G401 (cell line): ENCODE measurements at regions not wholly inside any gene's neighbourhood (a gene's known extent, or its start where the extent isn't known, plus 50 kb on each side); places are given as distances from the start of the nearest gene placed in this dataset.

Experiments used
- DNase-seq: peaks from one replicate; pipeline ENCODE4 v3.0.0-alpha.2; 2015; ENCODE audit warnings: low spot score
- in situ Hi-C: cut with HindIII; loops from 2 replicates; pipeline ENCODE4 v1.10.0; 2016; ENCODE audit warnings: low sequenced_read_pairs, mixed read lengths

DNA sequence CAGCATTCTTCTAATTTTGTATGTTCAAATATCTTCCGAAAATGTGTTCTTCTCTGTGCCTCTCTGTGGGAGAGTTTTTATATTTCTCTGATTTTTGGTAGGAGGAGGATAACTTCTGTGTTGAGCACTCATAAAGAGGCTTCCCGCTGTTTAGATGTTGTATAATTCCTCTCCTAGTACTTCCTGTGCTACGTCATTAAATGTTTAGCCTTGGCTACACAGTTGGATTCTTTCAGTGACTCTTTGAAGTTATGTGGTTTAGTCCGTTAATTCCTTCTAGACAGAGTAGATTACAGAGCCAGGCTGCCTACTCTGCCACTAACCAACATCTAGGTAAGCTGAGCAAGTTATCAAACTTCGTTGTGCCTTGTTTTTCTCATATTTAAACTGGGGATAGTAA lies 302.6 kb downstream of the OSTF1 start:
- no peak for DNase-seq
- in situ Hi-C loops = no loop called here

DNA sequence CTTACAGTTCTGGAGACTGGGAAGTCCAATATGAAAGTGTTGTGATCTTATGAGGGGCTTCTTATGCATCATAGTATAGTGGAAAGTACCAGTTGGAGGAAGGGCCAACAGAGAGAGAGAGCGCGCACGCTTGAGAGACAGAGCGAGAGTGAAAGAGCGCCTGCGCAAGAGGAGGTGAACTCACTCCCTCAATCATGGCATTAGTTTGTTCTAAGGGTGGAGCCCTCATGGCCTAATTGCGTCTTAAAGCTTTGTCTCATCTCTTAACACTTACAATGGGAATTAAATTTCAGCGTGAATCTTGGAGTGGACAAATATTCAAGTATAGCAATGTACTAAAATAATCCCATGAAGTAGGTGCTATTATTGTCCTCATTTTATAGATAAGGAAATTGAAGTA lies 303.2 kb downstream of the OSTF1 start:
- in situ Hi-C loops = no loop called here
- no peak for DNase-seq

DNA sequence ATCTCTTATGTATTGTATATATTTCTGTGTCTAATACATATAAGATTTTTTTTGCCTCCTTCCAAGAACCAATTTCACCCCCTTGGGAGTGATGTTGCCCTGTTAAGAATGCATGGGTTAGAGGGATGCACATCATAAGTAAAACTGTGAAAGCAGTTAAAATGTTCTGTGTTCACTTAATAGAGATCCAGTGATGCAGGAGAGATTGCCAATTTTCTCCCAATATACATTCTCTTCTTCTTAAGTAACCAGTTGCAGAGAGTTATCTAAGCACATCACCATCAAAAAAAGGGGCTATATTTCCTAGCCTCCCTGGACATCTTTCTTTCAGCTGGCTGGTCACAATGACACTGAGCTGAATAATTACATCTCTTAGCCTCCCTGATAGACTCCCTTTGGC lies 307.0 kb downstream of the OSTF1 start:
- in situ Hi-C loops = no loop called here

DNA sequence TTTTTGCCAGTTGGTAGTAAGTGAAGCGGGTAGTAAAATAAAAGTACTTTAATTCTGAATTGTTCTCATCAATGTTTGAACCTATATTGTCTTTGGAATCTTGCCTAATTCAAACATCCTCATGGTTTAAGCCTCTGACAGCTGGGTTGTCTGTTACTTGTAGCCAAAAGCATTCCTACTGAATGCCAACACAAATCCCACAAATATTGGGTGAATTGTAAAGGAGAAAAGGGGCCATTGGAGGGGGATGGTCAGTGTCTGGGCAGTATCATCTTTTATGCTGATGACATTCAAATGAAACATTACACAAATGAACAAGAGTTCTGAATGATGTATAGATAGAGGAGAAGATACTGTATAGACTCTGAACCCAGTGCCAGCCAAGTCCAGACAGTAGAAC lies 309.5 kb downstream of the OSTF1 start:
- no peak for DNase-seq
- in situ Hi-C loops = no loop called here

More for the DNA sequence above, 307.0 kb downstream of the OSTF1 start:
- no peak for DNase-seq

DNA sequence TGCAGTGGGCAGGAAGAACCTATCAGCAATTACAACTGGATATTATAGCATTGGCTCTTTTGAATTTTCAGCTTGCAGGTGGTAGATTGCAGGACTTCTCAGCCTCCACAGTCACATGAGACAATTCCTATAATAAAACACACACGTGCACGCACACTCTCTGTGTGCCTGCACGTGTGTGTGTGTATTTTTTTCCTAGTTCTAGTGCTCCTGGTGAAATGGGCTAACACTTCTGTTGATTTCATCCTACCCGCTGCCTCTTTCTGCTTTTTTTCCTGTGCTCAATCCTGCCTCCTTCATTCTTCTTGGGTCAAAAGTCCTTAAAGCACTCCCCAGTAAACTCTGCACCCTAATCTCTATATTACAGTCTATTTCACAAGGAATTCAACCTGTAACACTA lies 320.1 kb downstream of the OSTF1 start:
- in situ Hi-C loops = no loop called here
- no peak for DNase-seq

DNA sequence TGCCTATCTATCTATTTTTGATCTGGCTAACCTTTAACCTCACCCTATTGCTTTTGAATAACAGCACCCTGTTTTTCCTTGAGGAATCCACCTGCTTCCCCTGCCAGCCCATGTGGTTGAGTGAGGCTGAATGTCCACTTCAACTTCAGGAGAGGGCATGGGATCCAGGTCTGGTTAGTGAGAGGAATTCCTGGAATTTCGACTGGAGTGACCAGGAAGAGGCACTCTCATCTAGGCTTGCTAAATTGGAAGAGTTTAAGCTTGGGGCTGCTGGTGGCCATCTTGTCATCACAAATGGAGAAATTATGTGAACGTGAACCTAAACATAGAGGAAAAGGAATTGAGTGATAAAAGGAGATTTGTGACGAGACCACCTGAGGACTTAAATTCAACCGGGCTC lies 322.1 kb downstream of the OSTF1 start:
- DNase-seq = no peak
- in situ Hi-C loops = no loop called here

DNA sequence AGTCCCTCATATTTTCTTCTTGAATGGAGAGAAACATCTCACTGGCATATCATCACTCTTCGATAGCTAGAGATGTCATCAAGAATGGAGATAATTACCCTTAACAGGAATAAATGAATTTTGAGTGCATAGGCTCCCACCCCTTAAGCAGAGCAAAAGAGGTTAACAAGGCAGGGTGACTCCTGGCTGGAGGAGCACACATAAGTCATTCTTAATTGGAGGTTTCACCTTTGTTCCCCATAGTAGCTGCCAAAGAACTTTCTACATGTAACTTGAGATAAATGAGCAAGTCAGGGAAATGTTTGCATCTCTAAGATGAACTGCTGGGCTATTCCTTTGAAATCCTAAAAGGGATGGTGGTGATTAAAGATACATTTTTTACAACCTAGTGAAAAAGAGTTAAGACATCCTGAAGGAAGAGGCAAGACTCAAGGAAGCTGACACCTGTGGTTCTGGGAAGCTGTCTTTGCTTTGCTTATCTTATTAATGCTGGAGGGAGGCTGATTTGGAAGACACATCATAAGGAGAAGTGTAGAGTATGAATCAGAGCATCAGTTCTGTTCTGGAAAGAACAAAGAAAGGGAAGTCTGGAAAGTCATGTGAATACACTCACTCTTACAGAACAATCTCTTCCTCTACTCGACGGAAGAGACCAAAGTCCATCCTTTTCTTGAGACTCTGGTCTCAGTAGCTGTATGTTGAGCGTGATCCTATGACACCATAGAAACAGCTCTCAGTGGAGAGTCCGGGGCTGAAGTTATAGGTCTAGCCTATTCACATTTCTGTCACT lies 326.3 kb downstream of the OSTF1 start:
- in situ Hi-C loops = no loop called here
- DNase-seq = no peak

DNA sequence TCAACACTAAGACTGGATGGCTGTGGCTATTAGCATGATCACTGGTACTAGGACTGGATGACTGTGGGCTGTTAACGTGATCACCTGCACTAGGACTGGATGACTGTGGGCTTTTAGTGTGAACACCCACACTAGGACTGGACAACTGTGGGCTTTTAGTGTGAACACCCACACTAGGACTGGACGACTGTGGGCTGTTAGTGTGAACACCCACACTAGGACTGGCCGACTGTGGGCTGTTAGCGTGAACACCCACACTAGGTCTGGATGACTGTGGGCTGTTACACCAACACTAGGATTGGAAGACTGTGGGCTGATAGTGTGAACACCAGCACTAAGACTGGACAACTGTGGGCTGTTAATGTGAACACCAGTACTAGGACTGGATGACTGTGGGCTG lies 329.2 kb downstream of the OSTF1 start:
- no peak for DNase-seq
- in situ Hi-C loops = no loop called here

DNA sequence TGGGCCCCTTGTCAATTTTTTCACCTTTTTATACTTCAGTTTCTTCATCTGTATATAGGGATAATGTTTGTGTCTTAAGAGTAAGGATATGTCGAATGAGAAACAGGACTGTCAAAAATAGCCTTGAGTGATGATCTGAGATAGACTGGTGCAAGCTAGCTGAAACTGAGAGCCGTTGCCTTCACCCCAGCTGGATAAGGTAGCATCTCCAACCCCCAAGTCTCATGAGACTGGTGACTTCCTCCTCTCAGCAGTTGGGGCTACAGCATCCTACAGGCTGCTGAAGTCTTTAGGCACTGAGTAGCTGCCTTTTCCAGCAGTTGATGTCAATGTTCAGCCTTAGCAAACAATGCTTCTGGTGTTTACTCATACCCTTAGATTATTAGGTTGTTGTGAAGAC lies 330.2 kb downstream of the OSTF1 start:
- DNase-seq = no peak
- in situ Hi-C loops = no loop called here

DNA sequence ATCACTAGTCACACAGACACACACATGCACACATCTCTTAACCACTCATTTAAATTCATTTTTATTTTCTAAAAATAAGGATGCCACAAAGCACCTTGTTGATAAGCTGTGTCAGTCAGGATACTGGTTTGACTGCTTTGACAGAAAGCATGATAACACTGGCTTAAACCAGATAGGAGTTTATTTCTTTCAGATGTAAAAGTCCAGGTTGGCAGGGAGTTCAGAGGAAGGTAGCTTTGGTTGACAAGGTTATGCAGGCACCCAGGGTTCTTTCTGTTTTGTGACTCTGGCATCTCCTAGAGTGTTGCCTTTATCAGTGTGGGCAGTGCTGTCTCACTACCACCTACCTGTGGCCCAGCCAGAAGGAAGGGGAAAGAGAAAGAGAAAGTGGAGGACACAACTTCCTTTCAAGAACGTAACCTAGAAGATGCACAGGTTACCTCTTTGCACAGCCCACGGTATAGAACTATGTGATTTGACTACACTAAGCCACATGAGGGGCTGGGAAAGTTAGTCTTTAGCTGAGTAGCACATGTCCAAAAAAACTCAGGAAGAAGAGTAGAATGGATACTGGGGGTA lies 334.7 kb downstream of the OSTF1 start:
- in situ Hi-C loops = no loop called here
- no peak for DNase-seq

DNA sequence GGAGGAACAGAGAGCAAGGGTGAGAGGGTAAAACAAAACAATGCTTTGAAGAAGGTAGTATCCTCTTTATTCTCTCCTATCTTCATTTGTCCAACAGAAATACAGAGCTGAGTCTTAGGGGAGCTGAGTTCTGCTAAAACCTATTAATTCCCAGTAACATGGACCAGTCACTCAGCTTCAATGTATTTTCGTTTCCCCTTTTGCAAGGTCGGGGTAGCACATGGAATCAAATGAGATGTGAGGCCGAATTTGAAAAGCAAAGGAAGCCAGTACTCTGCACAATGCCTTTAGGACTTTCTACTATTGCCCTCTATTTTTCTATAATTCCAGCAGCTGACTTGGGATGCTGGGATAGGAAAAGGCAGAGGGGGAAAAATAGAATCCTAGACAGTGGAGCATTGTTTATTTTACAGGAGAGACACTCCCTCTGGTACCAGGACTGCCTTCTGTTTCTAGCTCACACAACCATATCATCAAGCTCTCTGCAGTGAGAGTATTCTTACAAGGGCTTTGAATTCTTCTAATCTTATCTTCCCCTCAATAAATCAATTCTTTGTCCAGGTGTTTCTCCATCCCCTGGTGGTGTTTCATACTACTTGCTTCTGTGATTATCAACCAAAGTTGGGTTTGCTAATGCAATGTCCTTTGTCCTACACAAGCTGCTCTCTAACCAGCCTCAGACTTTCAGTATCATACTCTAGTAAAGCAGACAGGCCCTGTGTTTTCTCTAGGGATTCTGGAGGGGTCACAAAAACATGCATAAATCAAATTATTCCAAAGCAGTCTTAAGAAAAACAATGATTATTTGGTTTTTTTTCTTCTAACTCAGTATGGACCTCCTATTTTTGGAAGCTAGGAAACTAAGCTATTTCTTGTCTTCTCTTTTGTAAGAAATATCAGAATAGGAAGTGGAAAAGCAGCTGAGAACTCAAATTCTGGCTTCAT lies 341.5 kb downstream of the OSTF1 start:
- in situ Hi-C loops = no loop called here
- no peak for DNase-seq

DNA sequence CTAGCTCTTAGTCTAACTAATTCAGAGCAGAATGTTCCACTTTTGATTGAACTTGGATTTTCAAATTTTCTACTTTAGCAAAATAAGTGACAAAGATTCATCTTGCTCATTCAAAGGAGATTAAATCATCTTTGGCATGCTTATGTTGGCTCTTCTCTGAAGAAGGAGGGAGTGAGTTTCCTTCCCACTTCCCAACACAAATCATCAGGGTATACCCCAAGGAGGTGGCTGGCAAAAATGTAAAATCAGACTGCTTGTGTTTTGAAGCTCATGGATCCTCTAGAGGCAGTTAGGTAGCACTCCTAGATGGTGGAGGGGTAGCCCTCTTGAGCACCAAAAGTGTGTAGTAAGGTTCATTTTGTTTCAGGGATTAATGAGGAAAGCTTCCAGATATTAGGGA lies 343.1 kb downstream of the OSTF1 start:
- no peak for DNase-seq
- in situ Hi-C loops = no loop called here

DNA sequence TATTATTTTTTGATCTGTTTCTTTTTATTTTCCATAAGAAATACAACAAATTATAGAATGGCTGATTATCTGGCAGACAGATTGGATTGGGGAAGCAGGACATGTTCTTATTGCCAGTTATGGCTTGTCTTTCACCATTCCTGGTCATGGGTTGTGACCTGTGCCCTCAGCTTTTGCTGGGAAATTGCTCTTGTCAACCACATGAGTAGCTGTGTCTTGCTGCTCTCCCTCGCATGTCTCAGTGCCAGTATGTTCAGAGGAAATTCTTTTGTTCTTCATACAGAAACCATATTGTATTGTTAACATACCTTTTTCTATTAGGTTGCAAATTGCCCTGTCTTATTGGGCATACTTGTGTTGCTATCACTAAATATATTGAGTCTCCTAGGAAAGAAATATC lies 344.1 kb downstream of the OSTF1 start:
- in situ Hi-C loops = no loop called here

DNA sequence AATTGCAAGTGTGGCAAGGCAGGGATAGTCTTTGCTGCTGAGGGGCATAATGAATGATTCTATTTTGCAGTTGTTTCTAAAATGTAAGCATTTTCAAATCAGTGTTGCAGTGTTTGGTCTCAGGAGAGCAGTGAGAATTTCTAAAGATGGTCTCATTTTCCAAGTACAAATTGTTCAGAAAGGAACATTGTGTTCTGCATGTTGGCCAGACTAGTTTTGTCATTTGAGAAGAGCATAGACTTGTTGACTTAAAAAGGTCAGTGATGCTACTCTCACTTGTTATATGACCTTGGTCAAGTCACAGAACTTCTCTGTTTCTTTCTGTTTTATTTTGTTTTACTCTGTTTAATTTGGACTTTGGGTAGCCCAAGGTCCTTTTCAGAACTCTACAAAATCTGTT lies 344.6 kb downstream of the OSTF1 start:
- in situ Hi-C loops = no loop called here

More for the DNA sequence above, 344.1 kb downstream of the OSTF1 start:
- DNase-seq = no peak

DNA sequence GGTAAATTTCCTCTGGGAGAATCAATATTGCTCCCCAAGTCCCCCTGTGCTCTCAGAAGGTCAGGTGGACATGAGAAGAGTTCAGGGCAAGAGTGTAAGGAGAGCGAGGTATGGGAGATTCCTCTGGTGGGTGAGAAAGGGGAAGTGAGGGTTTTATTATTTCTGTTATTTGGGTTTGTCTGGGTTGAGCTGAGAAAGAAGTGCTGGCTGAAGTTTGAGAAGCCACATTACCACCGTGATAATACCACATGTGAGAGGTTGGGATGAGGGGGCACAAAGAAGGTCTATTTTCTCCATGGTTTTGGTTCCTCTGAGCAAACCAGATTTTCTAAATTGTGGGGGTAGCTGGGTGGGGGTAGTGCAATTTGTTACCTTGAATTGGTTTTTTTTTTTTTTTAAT lies 350.4 kb downstream of the OSTF1 start:
- in situ Hi-C loops = no loop called here
- no peak for DNase-seq

More for the DNA sequence above, 344.6 kb downstream of the OSTF1 start:
- no peak for DNase-seq

DNA sequence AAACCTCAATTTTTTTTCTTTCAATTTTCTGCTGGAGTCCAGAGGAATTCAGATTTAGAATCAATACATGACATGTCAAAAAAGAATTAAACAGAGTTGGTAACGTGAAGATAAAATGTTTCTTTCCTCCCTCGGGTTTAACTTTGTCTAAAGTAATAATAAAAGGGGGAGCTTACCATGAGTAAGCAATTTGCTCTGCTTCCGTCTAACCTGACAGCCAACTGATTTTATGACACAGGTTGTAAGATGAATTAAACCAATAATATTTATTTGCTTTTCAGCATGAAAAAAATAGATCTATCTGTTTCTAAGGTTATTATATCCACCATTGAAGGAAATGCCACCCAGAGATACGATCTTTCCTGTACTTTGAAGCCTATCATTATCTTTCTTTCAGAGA lies 352.6 kb downstream of the OSTF1 start:
- no peak for DNase-seq
- in situ Hi-C loops = no loop called here

DNA sequence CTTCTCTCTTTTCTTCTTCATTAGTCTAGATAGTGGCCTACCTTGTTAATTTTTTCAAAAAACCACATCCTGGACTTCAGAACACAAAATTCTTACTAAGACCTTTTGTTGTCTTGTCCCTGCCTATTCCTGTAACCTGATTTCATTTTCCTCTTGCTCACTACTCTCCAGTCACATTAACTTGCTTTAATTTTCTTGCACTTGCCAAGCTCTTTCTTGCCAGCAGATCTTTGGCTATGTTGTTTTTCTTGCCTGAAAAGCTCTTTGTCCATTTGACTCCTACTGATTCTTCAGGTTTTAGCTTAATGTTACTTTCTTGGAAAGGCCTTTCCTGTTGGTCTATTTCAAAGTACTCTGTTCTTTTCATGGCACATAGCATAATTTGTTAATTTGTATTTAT lies 356.8 kb downstream of the OSTF1 start:
- DNase-seq = no peak
- in situ Hi-C loops = no loop called here

DNA sequence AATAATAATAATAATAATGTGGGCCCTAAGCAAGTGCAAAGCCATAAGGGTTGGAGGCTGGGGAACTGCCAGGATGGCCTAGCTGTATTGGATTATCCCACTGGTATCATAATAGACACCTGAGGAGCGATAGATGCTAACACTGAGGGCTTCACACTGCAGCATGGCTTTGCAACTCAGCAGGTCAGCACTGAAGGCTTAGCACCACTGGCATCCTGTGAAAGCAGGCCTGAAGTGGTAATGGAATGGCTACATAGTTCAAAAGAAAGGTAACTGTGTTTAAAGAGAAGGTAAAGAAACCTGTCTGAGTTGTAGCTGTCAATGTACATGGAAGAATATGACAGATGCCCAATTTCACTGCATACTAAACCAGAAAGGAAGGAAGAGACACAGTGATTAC lies 359.0 kb downstream of the OSTF1 start:
- DNase-seq = no peak
- in situ Hi-C loops = no loop called here

DNA sequence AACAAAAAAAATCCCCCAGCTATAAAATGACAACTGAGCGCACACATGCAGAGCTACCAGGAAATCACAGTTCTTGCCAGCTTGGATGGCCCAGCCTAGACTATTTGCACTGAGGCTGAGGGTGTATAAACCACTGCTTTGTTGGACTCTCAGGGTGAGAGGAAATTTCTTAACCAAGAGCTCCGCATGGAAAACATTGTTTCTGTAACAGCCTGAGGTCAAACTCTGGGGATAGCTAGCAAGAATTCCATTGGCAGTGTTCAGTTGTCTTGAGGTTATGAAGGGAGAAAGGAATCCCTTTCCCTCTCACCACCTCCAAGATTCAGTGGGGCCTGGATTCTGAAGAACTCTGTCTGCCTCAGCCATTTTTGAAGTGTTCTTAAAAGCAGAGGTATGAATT lies 360.0 kb downstream of the OSTF1 start:
- in situ Hi-C loops = no loop called here
- DNase-seq = no peak

DNA sequence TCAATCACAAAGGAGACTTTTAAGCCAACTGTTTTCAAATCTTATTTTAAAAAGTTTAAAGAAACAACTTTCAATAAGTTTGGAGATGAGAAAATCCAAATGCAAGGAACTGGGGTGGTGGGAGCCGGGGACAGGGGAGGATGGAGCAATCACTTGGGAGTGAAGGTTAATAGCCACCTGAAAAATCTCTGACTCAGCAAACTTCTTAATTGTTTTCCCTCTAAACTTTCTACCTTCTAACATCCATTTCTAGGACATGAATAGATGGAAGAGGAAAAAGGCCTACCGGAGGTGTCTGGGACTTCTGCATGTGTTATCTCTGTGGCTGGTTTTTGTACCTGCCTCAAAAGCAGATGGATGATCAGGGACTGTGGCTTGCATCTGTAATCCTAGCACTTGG lies 360.6 kb downstream of the OSTF1 start:
- no peak for DNase-seq
- in situ Hi-C loops = no loop called here
